ENCODE measurements at regions not wholly inside any gene's neighbourhood (a gene's known extent, or its start where the extent isn't known, plus 50 kb on each side); places are given as distances from the start of the nearest gene placed in this dataset.

- DNase-seq (ENCODE audit: low spot score) = no peak
These were observed 781.7 kb downstream of the SQOR start for GRCh38 chr15:46416544-46416943.

- no peak for DNase-seq (ENCODE audit: low spot score)
These were observed 786.2 kb downstream of the SQOR start for GRCh38 chr15:46420990-46421389.

GRCh38 chr15:46441294-46442062, 806.6 kb downstream of the SQOR start:
- peak; percentile 15 for DNase-seq (ENCODE audit: low spot score)

GRCh38 chr15:46442184-46442583, 807.4 kb downstream of the SQOR start:
- DNase-seq (ENCODE audit: low spot score) = peak; percentile 0

- no peak for DNase-seq (ENCODE audit: low spot score)
These were observed 808.2 kb downstream of the SQOR start for GRCh38 chr15:46442901-46443590.

- no peak for DNase-seq (ENCODE audit: low spot score)
These were observed 815.4 kb downstream of the SQOR start for GRCh38 chr15:46450112-46450809.

- no peak for DNase-seq (ENCODE audit: low spot score)
These were observed 816.0 kb downstream of the SQOR start for GRCh38 chr15:46450810-46451182.

GRCh38 chr15:46452297-46452820, 817.5 kb downstream of the SQOR start:
- DNase-seq (ENCODE audit: low spot score) = no peak

- no peak for DNase-seq (ENCODE audit: low spot score)
These were observed 821.6 kb downstream of the SQOR start for GRCh38 chr15:46456456-46456855.

- DNase-seq (ENCODE audit: low spot score) = no peak
These were observed 825.7 kb downstream of the SQOR start for GRCh38 chr15:46460431-46461094.

GRCh38 chr15:46461416-46461815, 826.6 kb downstream of the SQOR start:
- no peak for DNase-seq (ENCODE audit: low spot score)

- no peak for DNase-seq (ENCODE audit: low spot score)
These were observed 832.2 kb downstream of the SQOR start for GRCh38 chr15:46467041-46467440.

- no peak for DNase-seq (ENCODE audit: low spot score)
These were observed 836.3 kb downstream of the SQOR start for GRCh38 chr15:46471096-46471495.

- no peak for DNase-seq (ENCODE audit: low spot score)
These were observed 854.4 kb downstream of the SQOR start for GRCh38 chr15:46489276-46489675.

GRCh38 chr15:46496491-46497115, 861.8 kb downstream of the SQOR start:
- no peak for DNase-seq (ENCODE audit: low spot score)

- no peak for DNase-seq (ENCODE audit: low spot score)
These were observed 867.8 kb downstream of the SQOR start for GRCh38 chr15:46502667-46503066.

- no peak for DNase-seq (ENCODE audit: low spot score)
These were observed 883.6 kb downstream of the SQOR start for GRCh38 chr15:46518381-46518780.

- DNase-seq (ENCODE audit: low spot score) = no peak
These were observed 888.9 kb downstream of the SQOR start for GRCh38 chr15:46523701-46524100.

GRCh38 chr15:46525984-46526725, 891.3 kb downstream of the SQOR start:
- no peak for DNase-seq (ENCODE audit: low spot score)

GRCh38 chr15:46526726-46527110, 891.9 kb downstream of the SQOR start:
- no peak for DNase-seq (ENCODE audit: low spot score)

- no peak for DNase-seq (ENCODE audit: low spot score)
These were observed 908.8 kb downstream of the SQOR start for GRCh38 chr15:46543626-46544025.

Data from kidney capillary endothelial cell (primary cell).